Mesenchymal stem cell (in vitro differentiated cells and primary cell): ENCODE measurements at regions not wholly inside any gene's neighbourhood (a gene's known extent, or its start where the extent isn't known, plus 50 kb on each side); places are given as distances from the start of the nearest gene placed in this dataset.
A peak's percentile ranks its signal among the peaks of the same experiment; 100 is the strongest.

ENCODE experiments used
- DNase-seq: peaks from one replicate; pipeline ENCODE4 v3.0.0-alpha.2; 2013
- H2AFZ ChIP-seq: one replicate; pipeline ENCODE4 v1.6.1; 2013; ENCODE audit warnings: low read depth, mild to moderate bottlenecking, control low read depth, inconsistent platforms, low read length, moderate library complexity
- H2AK5ac ChIP-seq: 2 replicates; pipeline ENCODE4 v1.6.1; 2013; ENCODE audit warnings: low read length, moderate library complexity, mild to moderate bottlenecking, inconsistent platforms; ENCODE audit not compliant: severe bottlenecking
- H2BK120ac ChIP-seq: one replicate; pipeline ENCODE4 v1.6.1; 2013; ENCODE audit warnings: low read depth, mild to moderate bottlenecking, inconsistent platforms, low read length, moderate library complexity
- H2BK12ac ChIP-seq, 2 experiments: one replicate each; pipeline ENCODE4 v1.6.1; 2013; ENCODE audit warnings: inconsistent platforms in 2 of 2, low read length in 2 of 2, mild to moderate bottlenecking in 2 of 2, moderate library complexity in 2 of 2, control low read depth in 1 of 2
- H2BK15ac ChIP-seq: one replicate; pipeline ENCODE4 v1.6.1; 2013; ENCODE audit warnings: mild to moderate bottlenecking, low read depth, inconsistent platforms; ENCODE audit not compliant: poor library complexity, severe bottlenecking
- H2BK5ac ChIP-seq: 2 replicates; pipeline ENCODE4 v1.6.1; 2013; ENCODE audit warnings: low read depth, mild to moderate bottlenecking, low read length, control low read depth, inconsistent platforms; ENCODE audit not compliant: poor library complexity, severe bottlenecking
- H3K14ac ChIP-seq, 2 experiments: one replicate each; pipeline ENCODE4 v1.6.1; 2013; ENCODE audit warnings: inconsistent platforms in 2 of 2, low read length in 2 of 2, control low read depth in 1 of 2, mild to moderate bottlenecking in 1 of 2, moderate library complexity in 1 of 2
- H3K18ac ChIP-seq, 2 experiments: one replicate each; pipeline ENCODE4 v1.6.1; 2013; ENCODE audit warnings: inconsistent platforms in 2 of 2, low read length in 2 of 2, control low read depth in 1 of 2, low read depth in 1 of 2, mild to moderate bottlenecking in 1 of 2
- H3K23ac ChIP-seq, 2 experiments: one replicate each; pipeline ENCODE4 v1.6.1; 2013; ENCODE audit warnings: inconsistent platforms in 2 of 2, low read length in 2 of 2, mild to moderate bottlenecking in 2 of 2, moderate library complexity in 2 of 2, control low read depth in 1 of 2
- H3K27ac ChIP-seq: 2 replicates; pipeline ENCODE4 v1.5.1; 2013; ENCODE audit warnings: mild to moderate bottlenecking, moderate library complexity, low read length, control low read depth, inconsistent platforms; ENCODE audit not compliant: poor library complexity, severe bottlenecking
- H3K27me3 ChIP-seq, 2 experiments: 2 replicates each; pipeline versions ENCODE4 v1.6.1 to v1.7.0; 2013; ENCODE audit warnings: low read length in 2 of 2, mild to moderate bottlenecking in 2 of 2, moderate library complexity in 2 of 2, control low read depth in 1 of 2, inconsistent platforms in 1 of 2; ENCODE audit not compliant: control insufficient read depth in 1 of 2, insufficient read depth in 1 of 2
- H3K36me3 ChIP-seq, 2 experiments: 2 replicates each; pipeline versions ENCODE4 v1.6.1 to v1.7.0; 2013; ENCODE audit warnings: low read length in 2 of 2, control low read depth in 1 of 2, inconsistent platforms in 1 of 2, low read depth in 1 of 2, mild to moderate bottlenecking in 1 of 2; ENCODE audit not compliant: insufficient read depth in 2 of 2, control insufficient read depth in 1 of 2
- H3K4ac ChIP-seq, 2 experiments: one replicate each; pipeline ENCODE4 v1.6.1; 2013; ENCODE audit warnings: inconsistent platforms in 2 of 2, low read length in 2 of 2, mild to moderate bottlenecking in 2 of 2, moderate library complexity in 2 of 2, control low read depth in 1 of 2, low read depth in 1 of 2
- H3K4me1 ChIP-seq: 2 replicates; pipeline ENCODE4 v1.6.1; 2013; ENCODE audit warnings: low read depth, low read length, control low read depth; ENCODE audit not compliant: control insufficient read depth, insufficient read depth
- H3K4me2 ChIP-seq: 2 replicates; pipeline ENCODE4 v1.6.1; 2013; ENCODE audit warnings: low read length, mild to moderate bottlenecking, inconsistent platforms; ENCODE audit not compliant: poor library complexity, severe bottlenecking
- H3K4me3 ChIP-seq, 2 experiments: 2 replicates each; pipeline versions ENCODE4 v1.5.1 to v1.7.0; 2013; ENCODE audit warnings: low read length in 2 of 2, mild to moderate bottlenecking in 2 of 2, control low read depth in 1 of 2, low read depth in 1 of 2; ENCODE audit not compliant: insufficient read depth in 1 of 2
- H3K79me1 ChIP-seq: replicated peaks from 2 replicates; pipeline ENCODE4 v1.6.1; 2013; ENCODE audit warnings: mild to moderate bottlenecking, control low read depth, low read length, inconsistent platforms; ENCODE audit not compliant: poor library complexity, severe bottlenecking
- H3K9ac ChIP-seq: 2 replicates; pipeline ENCODE4 v1.7.0; 2013; ENCODE audit warnings: mild to moderate bottlenecking, low read length, moderate library complexity
- H3K9me3 ChIP-seq: 2 replicates; pipeline ENCODE4 v1.7.0; 2013; ENCODE audit warnings: mild to moderate bottlenecking, low read length; ENCODE audit not compliant: control insufficient read depth
- H4K8ac ChIP-seq: one replicate; pipeline ENCODE4 v1.6.1; 2013; ENCODE audit warnings: inconsistent platforms, mild to moderate bottlenecking, low read length, moderate library complexity
- H4K91ac ChIP-seq: one replicate; pipeline ENCODE4 v1.6.1; 2013; ENCODE audit warnings: mild to moderate bottlenecking, low read length, inconsistent platforms
- WGBS: methylation state at CpG from one replicate; pipeline ENCODE4 v1.1.7; 2013; ENCODE audit warnings: mixed read lengths; 5-methylcytosine and 5-hydroxymethylcytosine counted together

DNA sequence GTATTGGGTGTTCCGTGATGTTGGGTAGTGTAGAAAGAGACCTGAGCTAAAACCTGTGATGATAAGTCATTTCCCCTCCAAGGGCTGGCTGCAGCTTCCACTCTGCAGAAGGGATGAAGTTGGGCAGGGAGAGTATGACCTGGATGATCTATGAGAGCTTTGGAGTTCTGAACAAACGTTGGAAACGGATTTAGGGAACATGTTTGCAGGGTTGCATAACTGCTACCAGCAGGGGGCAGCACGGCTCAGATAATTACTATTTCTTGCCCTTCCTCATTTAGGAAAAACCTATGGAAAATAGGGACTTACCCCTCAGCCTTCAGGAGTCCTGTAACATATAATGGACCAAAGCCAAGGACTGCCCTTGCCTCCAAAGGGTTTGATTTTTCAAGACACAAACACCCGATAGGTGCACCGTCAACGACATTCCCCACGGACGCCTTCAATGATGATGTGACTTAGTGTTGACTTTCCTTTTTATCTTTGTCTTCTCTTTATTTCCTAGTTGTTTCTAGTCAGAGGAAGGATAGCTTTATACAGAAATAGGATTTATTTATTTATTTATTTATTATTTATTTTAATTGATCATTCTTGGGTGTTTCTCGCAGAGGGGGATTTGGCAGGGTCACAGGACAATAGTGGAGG lies 164.9 kb upstream of the SASH1 start:
- Histone ChIP-seq H3K9ac (no peak overlapping the region), H3K4me3 (no peak overlapping the region), H3K23ac (no peak overlapping the region), H3K14ac (no peak overlapping the region), H4K8ac (no peak overlapping the region), H3K4me2 (no peak overlapping the region), H3K18ac (no peak overlapping the region), H2AFZ (no peak overlapping the region), H2BK12ac (peak overlapping the region in 1 of 2 experiments; percentile 21), H2BK120ac (no peak overlapping the region), H4K91ac (no peak overlapping the region), H3K9me3 (no peaks in the 10 kb centered on the region), H3K4ac (no peak overlapping the region), H3K27me3 (no peaks in the 10 kb centered on the region), H3K27ac (no peak overlapping the region), H2BK5ac (no peak overlapping the region), H3K4me1 (no peaks in the 10 kb centered on the region), H2AK5ac (no peak overlapping the region), H3K79me1 (no peaks in the 10 kb centered on the region), H2BK15ac (no peak overlapping the region), H3K36me3 (no peaks in the 10 kb centered on the region)
- WGBS: 67% methylated on average over 8 of the region's 10 CpGs
- DNase-seq: peak; percentile 55

DNA sequence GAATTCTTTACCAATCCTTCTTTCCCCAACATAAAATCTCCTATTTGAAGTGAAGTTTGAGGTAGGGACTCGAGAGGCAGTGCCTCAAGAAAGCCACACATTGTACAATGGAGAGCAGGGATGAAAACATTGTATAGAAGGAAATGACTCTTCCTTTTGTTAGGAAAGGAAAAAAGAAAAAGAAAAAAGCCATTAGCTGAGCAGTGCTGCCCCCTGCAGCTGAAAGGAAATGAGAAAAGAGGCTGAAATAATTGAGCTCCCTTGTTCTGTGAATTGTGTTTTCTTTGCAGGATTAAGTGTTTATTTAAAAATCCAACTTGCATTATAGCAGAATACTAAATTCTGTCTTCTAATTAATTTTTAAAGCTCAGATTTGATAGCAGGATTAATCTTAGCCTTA lies 162.9 kb upstream of the SASH1 start:
- Histone ChIP-seq H3K27me3 (no peaks in the 10 kb centered on the region), H3K14ac (no peak overlapping the region), H4K91ac (no peak overlapping the region), H2BK5ac (no peak overlapping the region), H4K8ac (no peak overlapping the region), H3K79me1 (no peaks in the 10 kb centered on the region), H3K36me3 (no peaks in the 10 kb centered on the region), H3K23ac (no peak overlapping the region), H3K4me3 (no peak overlapping the region), H3K4me1 (no peaks in the 10 kb centered on the region), H2BK12ac (no peak overlapping the region), H3K4ac (no peak overlapping the region), H3K4me2 (no peak overlapping the region), H3K27ac (no peak overlapping the region), H2AFZ (no peak overlapping the region), H3K9ac (no peak overlapping the region), H3K9me3 (no peaks in the 10 kb centered on the region), H3K18ac (no peak overlapping the region), H2AK5ac (no peak overlapping the region), H2BK15ac (no peak overlapping the region), H2BK120ac (no peak overlapping the region)
- DNase-seq: peak; percentile 34
- 77% methylated on average over 1 of the region's 1 CpG for WGBS

DNA sequence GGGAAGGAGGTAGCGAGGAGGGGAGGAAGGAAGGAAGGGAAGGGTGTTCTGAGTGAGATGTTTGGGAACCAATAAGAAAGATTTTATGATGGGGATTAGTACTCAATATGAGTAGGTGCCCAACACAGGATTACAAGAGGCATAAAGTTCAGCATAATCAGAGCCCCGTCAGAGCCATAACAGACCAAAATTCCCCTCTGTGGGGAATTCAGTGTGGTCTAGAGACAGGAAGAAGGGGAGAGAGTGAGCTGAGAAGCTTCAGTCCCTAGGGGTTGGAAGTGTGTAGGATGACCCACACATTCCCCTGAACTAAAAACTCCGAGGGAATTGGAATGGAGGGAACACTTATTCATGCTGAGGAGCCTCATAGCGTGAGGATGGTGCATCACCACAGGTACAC lies 160.3 kb upstream of the SASH1 start:
- Histone ChIP-seq H2BK15ac (no peak overlapping the region), H3K9me3 (no peaks in the 10 kb centered on the region), H4K91ac (no peak overlapping the region), H2BK5ac (no peak overlapping the region), H3K18ac (no peak overlapping the region), H3K27ac (no peak overlapping the region), H2BK120ac (no peak overlapping the region), H2BK12ac (no peak overlapping the region), H3K23ac (no peak overlapping the region), H3K4ac (no peak overlapping the region), H3K36me3 (no peaks in the 10 kb centered on the region), H4K8ac (no peak overlapping the region), H3K79me1 (no peaks in the 10 kb centered on the region), H3K4me3 (no peak overlapping the region), H3K14ac (no peak overlapping the region), H3K27me3 (no peaks in the 10 kb centered on the region), H3K4me1 (peaks cover 2% of the 10 kb centered on the region), H2AFZ (no peak overlapping the region), H3K4me2 (no peak overlapping the region), H2AK5ac (no peak overlapping the region), H3K9ac (no peak overlapping the region)
- 92% methylated on average over 4 of the region's 4 CpGs for WGBS
- DNase-seq: no peak

DNA sequence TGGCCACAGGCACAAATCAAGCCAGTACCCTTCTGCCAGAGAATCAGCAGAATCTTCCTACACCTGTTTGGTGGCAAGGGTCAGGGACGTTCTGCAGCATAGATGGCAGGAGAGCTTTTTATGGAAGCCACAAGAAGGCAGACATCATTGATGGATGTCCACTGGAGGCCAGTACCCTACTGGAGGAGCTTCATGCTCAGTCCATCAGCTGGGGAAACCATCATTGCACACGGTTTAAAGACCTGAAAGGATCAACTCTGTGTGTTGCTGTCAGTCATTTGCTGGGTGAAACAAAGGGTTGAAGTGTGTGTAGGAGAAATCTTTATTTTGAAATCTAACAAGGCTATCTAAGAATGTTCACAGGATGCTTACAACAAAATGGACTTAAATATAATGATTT lies 158.9 kb upstream of the SASH1 start:
- H3K4ac ChIP-seq: no peak overlapping the region
- H2BK120ac ChIP-seq: no peak overlapping the region
- H4K8ac ChIP-seq: no peak overlapping the region
- no peak overlapping the region for H3K18ac ChIP-seq
- H3K27me3 ChIP-seq: no peaks in the 10 kb centered on the region
- H3K4me2 ChIP-seq: no peak overlapping the region
- no peaks in the 10 kb centered on the region for H3K36me3 ChIP-seq
- H4K91ac ChIP-seq: no peak overlapping the region
- H2BK15ac ChIP-seq: no peak overlapping the region
- no peak overlapping the region for H2AK5ac ChIP-seq
- no peak for DNase-seq
- H2AFZ ChIP-seq: no peak overlapping the region
- peaks cover 2% of the 10 kb centered on the region for H3K4me1 ChIP-seq
- H3K14ac ChIP-seq: peak overlapping the region in 1 of 2 experiments; percentile 0
- no peak overlapping the region for H3K4me3 ChIP-seq
- H3K9ac ChIP-seq: no peak overlapping the region
- H2BK12ac ChIP-seq: no peak overlapping the region
- H3K79me1 ChIP-seq: no peaks in the 10 kb centered on the region
- no peak overlapping the region for H3K23ac ChIP-seq
- H2BK5ac ChIP-seq: no peak overlapping the region
- WGBS: 83% methylated on average over 2 of the region's 2 CpGs
- no peaks in the 10 kb centered on the region for H3K9me3 ChIP-seq
- no peak overlapping the region for H3K27ac ChIP-seq
